Psoas muscle (tissue), 7 donors: ENCODE measurements at regions not wholly inside any gene's neighbourhood (a gene's known extent, or its start where the extent isn't known, plus 50 kb on each side); places are given as distances from the start of the nearest gene placed in this dataset.

Source experiments
- ATAC-seq, 4 donors: fragments of 200-7000 bp; cut with Tn5 transposase; one replicate each; pipeline ENCODE4 v1.9.1; 2020; ENCODE audit warnings: moderate library complexity in 3 of 4, mild to moderate bottlenecking in 2 of 4
- DNase-seq, 2 donors: peaks; one replicate each; pipeline ENCODE4 v3.0.0-alpha.2; 2020
- H3K27ac ChIP-seq: fragments of 200-600 bp; one replicate; pipeline ENCODE4 v1.8.0; 2022
- H3K27me3 ChIP-seq, 3 donors: fragments of 200-600 bp in 1 of 3; one replicate each; pipeline versions ENCODE4 v1.6.1 to v1.8.0; 2013 to 2022; ENCODE audit warnings: low read length in 2 of 3, mild to moderate bottlenecking in 2 of 3, moderate library complexity in 1 of 3; ENCODE audit not compliant: insufficient read depth in 3 of 3
- H3K36me3 ChIP-seq, 2 donors: fragments of 200-600 bp in 1 of 2; one replicate each; pipeline versions ENCODE4 v1.6.1 to v1.8.0; 2013 to 2022; ENCODE audit warnings: low read depth in 1 of 2, mild to moderate bottlenecking in 1 of 2, moderate library complexity in 1 of 2; ENCODE audit not compliant: insufficient read depth in 1 of 2
- H3K4me1 ChIP-seq: fragments of 200-600 bp; one replicate; pipeline ENCODE4 v1.8.0; 2022
- H3K4me3 ChIP-seq: fragments of 200-600 bp; one replicate; pipeline ENCODE4 v1.8.0; 2022; ENCODE audit warnings: mild to moderate bottlenecking
- H3K9me3 ChIP-seq: fragments of 200-600 bp; one replicate; pipeline ENCODE4 v1.8.0; 2022
- WGBS, 3 donors: extraction: QIAGEN DNeasy Blood & Tissue Kit; methylation state at CpG; one replicate each; pipeline versions ENCODE4 v1.1.6 to v1.1.7; 2013; 5-methylcytosine and 5-hydroxymethylcytosine counted together
- intact Hi-C, 2 donors: fragments of 100-400 bp; cut with DNase I; formaldehyde crosslinking; loops; one replicate each; pipeline versions ENCODE4 v1.11.0 to v1.14.2; 2022
- TF ChIP-seq, protein P1 (sequence below): fragments of 200-600 bp; IDR thresholded peaks from one replicate; pipeline ENCODE4 v1.8.0; 2022; ENCODE audit warnings: antibody characterized with exemption
- donor health status: healthy with polysubstance abuse.
- donor health status: DM: no; HTN: no; CAD: no; lungs with moderate emphysema.
- donor health status: Bipolar disorder and iron deficiency.
- donor health status: healthy.
- donor health status: DM: yes; HTN: yes; CAD: no.
- donor health status: DM: no; HTN: no; CAD: no.
- donor health status: DM: yes; HTN: yes; CAD: no.

DNA sequence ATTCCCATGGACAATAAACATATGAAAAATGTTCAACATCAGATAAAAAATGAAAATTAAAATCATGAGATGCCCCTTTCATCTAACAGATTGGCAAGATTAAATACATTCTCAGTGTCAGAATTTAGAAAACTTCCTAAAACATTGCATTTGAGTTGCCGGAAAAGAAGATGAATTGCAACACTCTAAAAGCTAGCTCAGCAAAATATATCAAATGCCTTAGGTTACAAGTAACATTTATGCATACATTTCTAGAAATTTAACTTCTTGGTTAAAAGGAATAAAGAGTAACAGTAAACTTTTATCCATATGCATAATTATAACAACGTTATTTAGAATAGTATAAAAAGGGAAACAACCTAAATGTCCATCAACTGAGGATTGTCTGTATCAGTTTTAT, 239.0 kb downstream of the PMP22 start:
- Histone ChIP-seq H3K27me3 (no peaks in the 10 kb centered on the region), H3K36me3 (no peaks in the 10 kb centered on the region), H3K4me1 (no peaks in the 10 kb centered on the region), H3K9me3 (peaks cover 4% of the 10 kb centered on the region), H3K27ac (no peak overlapping the region), H3K4me3 (no peak overlapping the region)
- 78 to 79% (median 79%) methylated on average over 2 of the region's 2 CpGs for WGBS, 3 donors
- ATAC-seq (no peak), DNase-seq (no peak)
- intact Hi-C loops, result no loop called here
- TF ChIP-seq, protein P1, sequence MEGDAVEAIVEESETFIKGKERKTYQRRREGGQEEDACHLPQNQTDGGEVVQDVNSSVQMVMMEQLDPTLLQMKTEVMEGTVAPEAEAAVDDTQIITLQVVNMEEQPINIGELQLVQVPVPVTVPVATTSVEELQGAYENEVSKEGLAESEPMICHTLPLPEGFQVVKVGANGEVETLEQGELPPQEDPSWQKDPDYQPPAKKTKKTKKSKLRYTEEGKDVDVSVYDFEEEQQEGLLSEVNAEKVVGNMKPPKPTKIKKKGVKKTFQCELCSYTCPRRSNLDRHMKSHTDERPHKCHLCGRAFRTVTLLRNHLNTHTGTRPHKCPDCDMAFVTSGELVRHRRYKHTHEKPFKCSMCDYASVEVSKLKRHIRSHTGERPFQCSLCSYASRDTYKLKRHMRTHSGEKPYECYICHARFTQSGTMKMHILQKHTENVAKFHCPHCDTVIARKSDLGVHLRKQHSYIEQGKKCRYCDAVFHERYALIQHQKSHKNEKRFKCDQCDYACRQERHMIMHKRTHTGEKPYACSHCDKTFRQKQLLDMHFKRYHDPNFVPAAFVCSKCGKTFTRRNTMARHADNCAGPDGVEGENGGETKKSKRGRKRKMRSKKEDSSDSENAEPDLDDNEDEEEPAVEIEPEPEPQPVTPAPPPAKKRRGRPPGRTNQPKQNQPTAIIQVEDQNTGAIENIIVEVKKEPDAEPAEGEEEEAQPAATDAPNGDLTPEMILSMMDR, result no peak

DNA sequence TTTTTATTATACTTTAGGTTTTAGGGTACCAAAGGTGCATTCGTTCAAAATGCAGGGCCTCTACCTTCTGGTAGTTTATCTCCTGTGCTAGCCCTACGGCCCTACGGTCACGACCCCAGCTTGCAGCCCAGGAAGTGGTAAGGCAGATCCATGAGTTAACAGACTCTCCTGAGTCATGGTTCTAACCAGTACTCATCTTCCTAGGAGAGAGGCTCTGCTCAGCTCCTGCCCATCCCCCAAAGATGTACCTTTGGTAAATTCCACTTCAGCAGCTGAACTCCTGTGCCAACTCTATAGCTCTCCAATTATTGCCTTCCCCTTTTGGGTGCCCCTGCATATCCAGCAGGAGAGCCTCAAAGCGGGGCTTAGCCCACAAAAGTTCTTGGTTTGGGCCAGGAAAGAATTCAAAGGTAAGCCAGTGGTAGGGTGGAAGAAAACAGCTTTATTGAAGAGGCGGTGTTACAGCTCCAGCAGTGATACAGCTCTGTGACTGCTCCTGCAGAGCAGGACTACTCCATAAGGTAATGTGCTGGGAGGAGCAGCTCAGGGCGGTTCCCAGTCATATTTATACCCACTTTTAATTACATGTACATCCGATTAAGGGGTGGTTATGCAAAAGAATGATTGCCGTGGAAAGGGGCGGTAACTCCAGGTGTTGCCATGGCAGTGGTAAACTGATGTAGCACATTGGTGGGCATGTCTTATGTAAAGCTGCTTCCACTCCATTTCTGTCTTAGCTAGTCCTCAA, 241.4 kb downstream of the PMP22 start:
- no peak overlapping the region for H3K27ac ChIP-seq
- H3K4me1 ChIP-seq, result no peaks in the 10 kb centered on the region
- no peak for ATAC-seq
- H3K36me3 ChIP-seq, result no peaks in the 10 kb centered on the region
- TF ChIP-seq, protein P1, result no peak
- WGBS, 3 donors, result 89 to 92% (median 92%) methylated on average over 10 of the region's 10 CpGs
- no peak for DNase-seq
- no peak overlapping the region for H3K4me3 ChIP-seq
- intact Hi-C loops, result no loop called here
- H3K9me3 ChIP-seq, result peaks cover 4% of the 10 kb centered on the region
- H3K27me3 ChIP-seq, result no peaks in the 10 kb centered on the region

DNA sequence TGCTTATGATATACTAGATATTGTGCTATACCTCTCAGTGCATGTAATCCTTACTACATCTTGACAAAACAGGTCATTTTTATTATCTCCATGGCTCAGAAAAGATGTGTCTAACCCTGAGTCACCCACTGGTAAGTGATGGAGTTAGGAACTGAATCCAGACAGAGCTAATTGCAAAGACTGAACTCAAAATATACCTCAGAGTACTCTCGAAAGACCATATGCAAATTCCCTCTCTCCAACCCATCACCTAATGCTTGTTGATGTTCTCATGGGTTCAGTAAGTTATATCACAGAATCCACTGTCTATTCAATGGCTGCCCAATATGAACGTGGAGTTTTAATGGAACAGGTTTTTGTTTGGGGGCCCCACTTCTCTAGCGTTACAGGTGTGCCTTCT, 246.0 kb downstream of the PMP22 start:
- DNase-seq (no peak), ATAC-seq (no peak)
- WGBS, 3 donors, result 89 to 92% (median 91%) methylated on average over 3 of the region's 3 CpGs
- H3K36me3 ChIP-seq, result no peaks in the 10 kb centered on the region
- H3K27ac ChIP-seq, result no peak overlapping the region
- TF ChIP-seq, protein P1, result no peak
- intact Hi-C loops, result no loop called here
- no peaks in the 10 kb centered on the region for H3K27me3 ChIP-seq
- H3K4me3 ChIP-seq, result no peak overlapping the region
- H3K9me3 ChIP-seq, result peaks cover 4% of the 10 kb centered on the region
- no peaks in the 10 kb centered on the region for H3K4me1 ChIP-seq

DNA sequence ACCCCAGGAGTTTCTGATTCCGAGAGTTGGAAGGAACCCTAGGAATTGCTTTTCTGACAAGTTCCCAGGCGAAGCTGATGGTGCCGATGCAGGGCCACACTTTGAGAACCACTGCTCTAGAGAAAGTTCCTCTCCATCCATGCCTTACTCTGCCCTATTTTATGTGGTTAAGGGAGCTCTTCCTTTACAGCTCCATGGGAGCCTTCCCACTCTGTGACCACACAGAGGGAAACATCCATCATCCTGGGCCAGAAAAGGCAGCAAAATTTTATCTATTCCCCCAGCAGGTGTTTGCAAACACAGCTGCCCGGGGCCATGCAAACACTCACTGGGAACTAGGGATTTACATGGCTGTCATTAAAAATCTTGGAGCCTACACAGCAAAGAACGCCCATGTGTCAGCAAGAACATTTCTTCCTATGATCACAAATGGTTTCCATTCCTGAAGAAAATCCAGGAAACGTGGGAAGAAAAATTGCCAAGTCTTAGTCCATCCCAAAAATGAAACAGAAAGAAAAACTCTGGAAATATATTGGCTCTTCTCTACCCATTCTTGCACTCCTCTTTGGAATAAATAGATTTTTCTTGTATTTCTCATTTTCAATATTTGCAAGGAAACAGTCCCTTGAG, 252.7 kb downstream of the PMP22 start:
- H3K4me3 ChIP-seq, result no peak overlapping the region
- intact Hi-C loops, result no loop called here
- 34 to 44% (median 34%) methylated on average over 6 of the region's 6 CpGs for WGBS, 3 donors
- DNase-seq, result no peak
- no peaks in the 10 kb centered on the region for H3K36me3 ChIP-seq
- no peak overlapping the region for H3K27ac ChIP-seq
- TF ChIP-seq, protein P1, result no peak
- H3K27me3 ChIP-seq, result no peaks in the 10 kb centered on the region
- no peak for ATAC-seq
- H3K9me3 ChIP-seq, result no peaks in the 10 kb centered on the region
- H3K4me1 ChIP-seq, result no peaks in the 10 kb centered on the region
